ENCODE measurements at regions not wholly inside any gene's neighbourhood (a gene's known extent, or its start where the extent isn't known, plus 50 kb on each side); places are given as distances from the start of the nearest gene placed in this dataset.

DNA sequence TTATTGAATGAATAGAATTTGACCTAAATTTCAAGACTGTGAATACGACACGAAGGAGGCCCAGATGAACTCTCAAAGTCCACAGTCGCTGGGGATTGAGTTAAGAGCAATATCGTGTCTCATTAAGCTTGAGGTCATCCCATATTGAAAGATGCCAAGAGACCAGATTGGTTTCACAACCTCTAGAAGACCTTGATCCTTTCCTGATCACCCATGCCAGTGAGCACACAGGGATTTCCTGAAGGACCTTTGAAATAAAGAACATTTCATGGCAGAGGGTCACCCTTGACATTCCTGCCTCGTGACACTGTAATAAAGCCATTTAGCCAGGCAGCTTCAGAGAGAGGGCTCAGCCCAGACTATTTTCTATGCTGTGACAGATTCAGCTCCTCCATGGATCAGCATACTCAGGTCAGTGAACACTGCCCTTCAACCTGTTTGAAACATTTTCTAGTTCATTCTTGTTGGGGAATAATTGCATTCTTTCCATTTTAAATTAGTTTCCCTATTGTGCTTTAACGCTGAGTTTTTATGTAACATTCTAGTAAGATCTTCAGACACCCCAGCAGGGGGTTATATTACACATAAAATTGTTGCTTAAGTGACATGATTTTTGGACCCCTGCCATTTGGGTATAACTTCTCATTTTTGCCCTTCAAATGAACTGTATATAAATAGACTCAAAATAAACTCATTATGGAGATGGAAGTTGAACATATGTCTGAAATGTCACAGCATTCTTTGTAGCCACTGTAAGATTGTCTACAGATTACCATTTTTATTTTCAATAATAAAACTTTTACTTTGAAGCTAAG lies 213.2 kb downstream of the C12orf50 start:
- peaks cover 0 to 5% of the 10 kb centered on the region in 2 experiments; a peak in 2 of 4 replicates for H3K4me1 Mint-ChIP-seq
- no peak overlapping the region for H3K27ac Mint-ChIP-seq

More for the DNA sequence above, 213.2 kb downstream of the C12orf50 start:
- no peak overlapping the region for H3T11ph ChIP-seq (ENCODE audit: low read length)
- H2BK5ac ChIP-seq (ENCODE audit: insufficient read length, low read length), result no peak overlapping the region
- no peak overlapping the region for H3K4ac ChIP-seq (ENCODE audit: low read depth, low read length)
- no peak overlapping the region for H4K5ac ChIP-seq (ENCODE audit: insufficient read length, low read depth, low read length)
- no peak overlapping the region for H3K4me3 Mint-ChIP-seq
- no peak overlapping the region for H2BK15ac ChIP-seq (ENCODE audit: low read depth, low read length)
- H3K23ac ChIP-seq (ENCODE audit: insufficient read length, low read depth, low read length), result no peak overlapping the region
- no peaks in the 10 kb centered on the region for H3K23me2 ChIP-seq (ENCODE audit: insufficient read length, low read depth, low read length, poor library complexity, severe bottlenecking)
- H3K79me2 ChIP-seq (ENCODE audit: insufficient read depth, low read length), result no peaks in the 10 kb centered on the region
- H2AK5ac ChIP-seq (ENCODE audit: insufficient read length, low read length), result no peak overlapping the region
- no peaks in the 10 kb centered on the region for H3K79me1 ChIP-seq (ENCODE audit: insufficient read depth, low read depth, low read length, poor library complexity, severe bottlenecking)
- H4K8ac ChIP-seq (replicated peaks; ENCODE audit: insufficient read length, low read depth, low read length), result no peak overlapping the region
- H3K9ac ChIP-seq (ENCODE audit: extremely low read depth, insufficient read length, low read length), result no peak overlapping the region
- H3K9me3 Mint-ChIP-seq, result peaks cover 0 to 5% of the 10 kb centered on the region in 2 experiments; a peak in 4 of 5 replicates
- no peak overlapping the region for H3K27ac ChIP-seq (ENCODE audit: insufficient read length, low read depth, low read length)
- no peaks in the 10 kb centered on the region for H3K36me3 Mint-ChIP-seq (ENCODE audit: insufficient read depth in 1 of 3, low read depth in 3 of 3)
- H4K91ac ChIP-seq (ENCODE audit: insufficient read length, low read depth, low read length), result no peak overlapping the region
- no peak overlapping the region for H2BK12ac ChIP-seq (ENCODE audit: insufficient read length, low read depth, low read length)
- TF ChIP-seq, protein P1, sequence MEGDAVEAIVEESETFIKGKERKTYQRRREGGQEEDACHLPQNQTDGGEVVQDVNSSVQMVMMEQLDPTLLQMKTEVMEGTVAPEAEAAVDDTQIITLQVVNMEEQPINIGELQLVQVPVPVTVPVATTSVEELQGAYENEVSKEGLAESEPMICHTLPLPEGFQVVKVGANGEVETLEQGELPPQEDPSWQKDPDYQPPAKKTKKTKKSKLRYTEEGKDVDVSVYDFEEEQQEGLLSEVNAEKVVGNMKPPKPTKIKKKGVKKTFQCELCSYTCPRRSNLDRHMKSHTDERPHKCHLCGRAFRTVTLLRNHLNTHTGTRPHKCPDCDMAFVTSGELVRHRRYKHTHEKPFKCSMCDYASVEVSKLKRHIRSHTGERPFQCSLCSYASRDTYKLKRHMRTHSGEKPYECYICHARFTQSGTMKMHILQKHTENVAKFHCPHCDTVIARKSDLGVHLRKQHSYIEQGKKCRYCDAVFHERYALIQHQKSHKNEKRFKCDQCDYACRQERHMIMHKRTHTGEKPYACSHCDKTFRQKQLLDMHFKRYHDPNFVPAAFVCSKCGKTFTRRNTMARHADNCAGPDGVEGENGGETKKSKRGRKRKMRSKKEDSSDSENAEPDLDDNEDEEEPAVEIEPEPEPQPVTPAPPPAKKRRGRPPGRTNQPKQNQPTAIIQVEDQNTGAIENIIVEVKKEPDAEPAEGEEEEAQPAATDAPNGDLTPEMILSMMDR (conservative IDR thresholded peaks at IDR 0.05), result no peak
- no peak for DNase-seq
- H3K27me3 ChIP-seq (ENCODE audit: insufficient read depth, low read length), result no peaks in the 10 kb centered on the region
- H2AFZ ChIP-seq (ENCODE audit: low read length), result no peak overlapping the region
- H3K27me3 Mint-ChIP-seq (ENCODE audit: low read depth), result no peaks in the 10 kb centered on the region
- no peak overlapping the region for H3K56ac ChIP-seq (ENCODE audit: insufficient read length, low read depth, low read length)
- H3K9me3 ChIP-seq (ENCODE audit: control insufficient read depth, low read depth, low read length), result no peaks in the 10 kb centered on the region
- no CpG with 5 or more reads among the region's 6 CpGs for WGBS (ENCODE audit: extremely low coverage, insufficient read length, low lambda C conversion rate)
- no peaks in the 10 kb centered on the region for H3K4me1 ChIP-seq (ENCODE audit: insufficient read depth, low read length)
- no peak overlapping the region for H3K14ac ChIP-seq (ENCODE audit: insufficient read depth, low read length)
- H2BK20ac ChIP-seq (ENCODE audit: low read depth, low read length, poor library complexity, severe bottlenecking), result no peak overlapping the region
- no peak overlapping the region for H2BK120ac ChIP-seq (ENCODE audit: low read depth, low read length, poor library complexity, severe bottlenecking)
- H3K18ac ChIP-seq (ENCODE audit: insufficient read length, low read depth, low read length), result no peak overlapping the region
- no peak overlapping the region for H3K4me2 ChIP-seq (ENCODE audit: insufficient read depth, insufficient read length, low read length)
- no peaks in the 10 kb centered on the region for H4K20me1 ChIP-seq (ENCODE audit: control insufficient read depth, insufficient read depth, insufficient read length)
